Loucy (cell line): ENCODE measurements at regions not wholly inside any gene's neighbourhood (a gene's known extent, or its start where the extent isn't known, plus 50 kb on each side); places are given as distances from the start of the nearest gene placed in this dataset.

Experiments used
- H2AFZ ChIP-seq: fragments of 200-600 bp; sonication (generic); 2 replicates; pipeline ENCODE4 v1.6.0; 2016; ENCODE audit warnings: antibody characterized with exemption, mild to moderate bottlenecking, low read length, moderate library complexity
- H3F3A ChIP-seq: fragments of 200-600 bp; 2 replicates; pipeline ENCODE4 v1.6.0; 2016; ENCODE audit warnings: antibody characterized with exemption, low read depth, mild to moderate bottlenecking
- H3K27me3 ChIP-seq: fragments of 200-600 bp; sonication (generic); 2 replicates; pipeline ENCODE4 v1.6.1; 2014; ENCODE audit warnings: low read length, mild to moderate bottlenecking; ENCODE audit not compliant: insufficient read depth, poor library complexity, severe bottlenecking
- H3K36me3 ChIP-seq: fragments of 200-600 bp; sonication (generic); 2 replicates; pipeline ENCODE4 v1.6.1; 2016; ENCODE audit warnings: low read length; ENCODE audit not compliant: insufficient read depth
- H3K4me1 ChIP-seq: fragments of 200-600 bp; sonication (generic); 2 replicates; pipeline ENCODE4 v1.5.1; 2014; ENCODE audit warnings: low read length, mild to moderate bottlenecking; ENCODE audit not compliant: insufficient read depth, poor library complexity, severe bottlenecking
- H3K4me2 ChIP-seq: fragments of 200-600 bp; sonication (generic); 2 replicates; pipeline ENCODE4 v1.6.0; 2014; ENCODE audit warnings: antibody characterized with exemption, low read length, low read depth, mild to moderate bottlenecking; ENCODE audit not compliant: poor library complexity, severe bottlenecking
- H3K4me3 ChIP-seq: fragments of 200-600 bp; sonication (generic); 2 replicates; pipeline ENCODE4 v1.5.1; 2014; ENCODE audit warnings: low read length, mild to moderate bottlenecking, mixed read lengths; ENCODE audit not compliant: poor library complexity, severe bottlenecking
- H3K79me2 ChIP-seq: fragments of 200-600 bp; sonication (generic); 2 replicates; pipeline ENCODE4 v1.6.1; 2014; ENCODE audit warnings: low read length; ENCODE audit not compliant: insufficient read depth
- H3K9ac ChIP-seq: fragments of 200-600 bp; sonication (generic); 2 replicates; pipeline ENCODE4 v1.6.0; 2014; ENCODE audit warnings: mild to moderate bottlenecking, low read depth, low read length, moderate library complexity; ENCODE audit not compliant: poor library complexity, severe bottlenecking
- H3K9me2 ChIP-seq: fragments of 200-600 bp; sonication (generic); replicated peaks from 2 replicates; pipeline ENCODE4 v1.6.1; 2016; ENCODE audit warnings: low read depth, low read length, mixed read lengths
- H3K9me3 ChIP-seq: fragments of 200-600 bp; sonication (generic); 2 replicates; pipeline ENCODE4 v1.6.1; 2014; ENCODE audit warnings: mild to moderate bottlenecking, antibody characterized with exemption, low read length, low read depth; ENCODE audit not compliant: insufficient read depth
- H4K20me1 ChIP-seq: fragments of 200-600 bp; sonication (generic); 2 replicates; pipeline ENCODE4 v1.6.0; 2014; ENCODE audit warnings: antibody characterized with exemption, low read length, mild to moderate bottlenecking; ENCODE audit not compliant: insufficient read depth, poor library complexity, severe bottlenecking
- EZH2phosphoT487 ChIP-seq: fragments of 200-600 bp; IDR thresholded peaks from 2 replicates; pipeline ENCODE4 v1.6.1; 2018; ENCODE audit warnings: antibody characterized with exemption, mild to moderate bottlenecking, moderate library complexity, borderline replicate concordance
- TF ChIP-seq, protein P1 (sequence below): fragments of 200-600 bp; sonication (generic); conservative IDR thresholded peaks from 2 replicates; pipeline ENCODE4 v1.5.1; 2014; ENCODE audit warnings: mild to moderate bottlenecking, antibody characterized with exemption, low read length

DNA sequence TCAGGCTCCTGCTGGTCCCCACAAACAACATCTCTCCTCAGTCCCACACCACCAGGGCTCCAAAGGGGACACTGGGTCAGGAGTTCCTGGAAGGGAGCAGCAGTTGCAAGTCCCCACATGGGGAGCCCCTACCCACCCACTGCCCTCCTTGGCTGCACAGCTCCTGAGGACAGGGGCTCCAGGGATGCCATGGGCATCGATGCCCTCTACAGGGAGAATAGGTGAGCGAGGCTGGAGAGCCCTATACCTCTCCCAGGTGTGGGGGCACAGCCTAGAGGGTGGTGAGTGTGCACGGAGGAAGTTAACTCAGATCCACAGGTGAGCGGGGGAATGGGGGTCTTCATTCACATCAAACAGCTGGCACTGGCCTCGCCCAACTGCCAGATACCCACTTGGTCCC, 141.2 kb upstream of the LINGO1 start:
- no peak overlapping the region for H3K4me3 ChIP-seq
- H3K79me2 ChIP-seq, result no peaks in the 10 kb centered on the region
- TF ChIP-seq EZH2phosphoT487, result no peak
- TF ChIP-seq, protein P1, sequence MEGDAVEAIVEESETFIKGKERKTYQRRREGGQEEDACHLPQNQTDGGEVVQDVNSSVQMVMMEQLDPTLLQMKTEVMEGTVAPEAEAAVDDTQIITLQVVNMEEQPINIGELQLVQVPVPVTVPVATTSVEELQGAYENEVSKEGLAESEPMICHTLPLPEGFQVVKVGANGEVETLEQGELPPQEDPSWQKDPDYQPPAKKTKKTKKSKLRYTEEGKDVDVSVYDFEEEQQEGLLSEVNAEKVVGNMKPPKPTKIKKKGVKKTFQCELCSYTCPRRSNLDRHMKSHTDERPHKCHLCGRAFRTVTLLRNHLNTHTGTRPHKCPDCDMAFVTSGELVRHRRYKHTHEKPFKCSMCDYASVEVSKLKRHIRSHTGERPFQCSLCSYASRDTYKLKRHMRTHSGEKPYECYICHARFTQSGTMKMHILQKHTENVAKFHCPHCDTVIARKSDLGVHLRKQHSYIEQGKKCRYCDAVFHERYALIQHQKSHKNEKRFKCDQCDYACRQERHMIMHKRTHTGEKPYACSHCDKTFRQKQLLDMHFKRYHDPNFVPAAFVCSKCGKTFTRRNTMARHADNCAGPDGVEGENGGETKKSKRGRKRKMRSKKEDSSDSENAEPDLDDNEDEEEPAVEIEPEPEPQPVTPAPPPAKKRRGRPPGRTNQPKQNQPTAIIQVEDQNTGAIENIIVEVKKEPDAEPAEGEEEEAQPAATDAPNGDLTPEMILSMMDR, result no peak
- H3K9me2 ChIP-seq, result no peaks in the 10 kb centered on the region
- H2AFZ ChIP-seq, result no peak overlapping the region
- no peaks in the 10 kb centered on the region for H3K9me3 ChIP-seq
- H3K27me3 ChIP-seq, result no peaks in the 10 kb centered on the region
- no peaks in the 10 kb centered on the region for H3F3A ChIP-seq
- H3K9ac ChIP-seq, result no peak overlapping the region
- no peaks in the 10 kb centered on the region for H3K4me1 ChIP-seq
- H3K36me3 ChIP-seq, result no peaks in the 10 kb centered on the region
- H4K20me1 ChIP-seq, result no peaks in the 10 kb centered on the region
- no peak overlapping the region for H3K4me2 ChIP-seq

DNA sequence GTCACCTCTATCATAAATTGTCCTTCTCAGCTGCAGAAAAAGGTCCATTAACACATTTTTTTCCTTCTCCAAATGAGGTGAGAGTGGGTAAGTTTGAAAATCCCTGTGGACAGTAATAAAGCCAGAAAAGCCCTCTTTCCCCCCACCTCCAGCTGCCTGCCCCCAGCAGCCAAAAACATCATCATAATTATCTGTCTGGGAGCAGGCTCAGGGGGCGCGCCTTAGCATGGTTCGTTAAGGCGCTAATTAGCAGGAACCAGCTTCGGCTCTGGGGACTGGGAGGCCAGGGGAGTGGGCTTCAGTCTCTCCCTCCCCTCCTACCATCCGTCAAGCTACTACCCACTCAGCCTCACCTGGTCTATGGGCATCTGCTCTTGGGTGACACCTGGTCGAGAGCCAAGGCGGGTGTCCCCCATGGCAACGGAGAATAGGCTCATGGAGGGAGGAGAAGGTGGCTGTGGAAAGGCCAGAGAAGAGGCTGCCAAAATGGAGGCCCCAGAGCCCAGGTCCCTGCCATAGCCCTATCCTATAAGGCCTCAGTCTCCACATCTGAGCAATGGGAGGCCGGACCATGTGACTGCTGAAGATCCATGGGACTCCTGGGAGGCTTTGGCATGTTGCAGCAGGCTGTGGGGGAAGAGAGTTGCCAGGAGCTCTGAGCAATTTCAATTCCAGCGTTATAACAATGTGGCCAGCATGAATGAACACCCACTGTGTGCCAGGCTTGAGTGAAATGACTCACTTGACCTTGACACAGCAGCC, 140.1 kb upstream of the LINGO1 start:
- H3K36me3 ChIP-seq, result no peaks in the 10 kb centered on the region
- TF ChIP-seq, protein P1, result no peak
- TF ChIP-seq EZH2phosphoT487, result no peak
- no peak overlapping the region for H3K4me2 ChIP-seq
- H4K20me1 ChIP-seq, result no peaks in the 10 kb centered on the region
- H3K27me3 ChIP-seq, result no peaks in the 10 kb centered on the region
- H3K79me2 ChIP-seq, result no peaks in the 10 kb centered on the region
- no peak overlapping the region for H3K4me3 ChIP-seq
- no peak overlapping the region for H3K9ac ChIP-seq
- no peaks in the 10 kb centered on the region for H3K9me2 ChIP-seq
- H3F3A ChIP-seq, result no peaks in the 10 kb centered on the region
- H2AFZ ChIP-seq, result no peak overlapping the region
- H3K4me1 ChIP-seq, result no peaks in the 10 kb centered on the region
- no peaks in the 10 kb centered on the region for H3K9me3 ChIP-seq

DNA sequence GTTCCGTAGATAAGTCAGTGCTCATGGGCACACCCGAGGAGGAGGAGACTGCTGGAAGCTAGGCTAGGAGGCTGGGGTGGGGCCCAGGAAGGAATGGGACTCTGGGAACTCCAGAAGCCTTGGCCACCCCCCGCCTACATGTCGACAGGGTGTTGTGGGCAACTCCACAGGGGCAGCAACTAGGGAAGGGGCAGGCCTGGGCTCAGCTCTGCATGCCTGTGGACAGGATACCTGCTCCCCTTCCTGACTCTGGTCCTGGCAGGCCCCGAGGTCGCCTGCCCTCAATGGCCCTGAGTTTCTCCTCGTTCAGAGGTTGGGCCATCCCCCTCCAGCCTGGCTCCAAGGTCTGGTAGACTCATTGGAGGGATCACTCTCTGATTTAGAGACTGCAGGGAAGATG, 138.9 kb upstream of the LINGO1 start:
- H3F3A ChIP-seq, result no peaks in the 10 kb centered on the region
- no peak overlapping the region for H3K9ac ChIP-seq
- H3K79me2 ChIP-seq, result no peaks in the 10 kb centered on the region
- H3K4me2 ChIP-seq, result no peak overlapping the region
- no peaks in the 10 kb centered on the region for H3K9me3 ChIP-seq
- no peak overlapping the region for H3K4me3 ChIP-seq
- H2AFZ ChIP-seq, result no peak overlapping the region
- TF ChIP-seq EZH2phosphoT487, result no peak
- TF ChIP-seq, protein P1, result no peak
- no peaks in the 10 kb centered on the region for H3K27me3 ChIP-seq
- H4K20me1 ChIP-seq, result no peaks in the 10 kb centered on the region
- H3K36me3 ChIP-seq, result no peaks in the 10 kb centered on the region
- no peaks in the 10 kb centered on the region for H3K4me1 ChIP-seq
- no peaks in the 10 kb centered on the region for H3K9me2 ChIP-seq
